Keratinocyte (primary cell): ENCODE measurements at regions not wholly inside any gene's neighbourhood (a gene's known extent, or its start where the extent isn't known, plus 50 kb on each side); places are given as distances from the start of the nearest gene placed in this dataset.

Experiments
- DNase-seq: peaks from one replicate; pipeline ENCODE4 v3.0.0-alpha.2; 2011; ENCODE audit warnings: low read depth, missing footprints, low spot score
- FAIRE-seq: peaks from 2 replicates; lab custom pipeline; 2011; peaks lifted over from hg19 to GRCh38; lab: Jason Lieb, UNC
- H2AFZ ChIP-seq: 2 replicates; pipeline ENCODE4 v1.6.0; 2012; ENCODE audit warnings: low read length, control low read depth, inconsistent platforms; ENCODE audit not compliant: control insufficient read depth
- H3K27ac ChIP-seq: 2 replicates; pipeline ENCODE4 v1.5.1; 2011; ENCODE audit warnings: low read length; ENCODE audit not compliant: control insufficient read depth, insufficient read depth
- H3K27me3 ChIP-seq: 3 replicates; pipeline ENCODE4 v1.6.0; 2011; ENCODE audit warnings: low read length; ENCODE audit not compliant: control insufficient read depth, insufficient read depth; ENCODE audit errors: extremely low read depth
- H3K36me3 ChIP-seq, 2 experiments: 2 replicates in 1 of 2; 3 replicates in 1 of 2; pipeline ENCODE4 v1.5.1; 2011; ENCODE audit warnings: low read length in 2 of 2, mild to moderate bottlenecking in 1 of 2; ENCODE audit not compliant: control insufficient read depth in 2 of 2, insufficient read depth in 2 of 2; ENCODE audit errors: extremely low read depth in 1 of 2
- H3K4me1 ChIP-seq: 3 replicates; pipeline ENCODE4 v1.5.1; 2011; ENCODE audit warnings: low read length; ENCODE audit not compliant: control insufficient read depth, insufficient read depth; ENCODE audit errors: extremely low read depth
- H3K4me2 ChIP-seq: 3 replicates; pipeline ENCODE4 v1.6.0; 2011; ENCODE audit warnings: low read depth, low read length; ENCODE audit not compliant: control insufficient read depth, insufficient read depth; ENCODE audit errors: extremely low read depth
- H3K4me3 ChIP-seq, 3 experiments: fragments of 200-600 bp in 1 of 3; sonication (generic) in 1 of 3; 2 replicates in 2 of 3; 3 replicates in 1 of 3; pipeline ENCODE4 v1.5.1; 2011 to 2016; ENCODE audit warnings: low read length in 3 of 3, mild to moderate bottlenecking in 3 of 3, control low read depth in 2 of 3, inconsistent platforms in 1 of 3, low read depth in 1 of 3, mixed read lengths in 1 of 3, mixed run types in 1 of 3, moderate library complexity in 1 of 3; ENCODE audit not compliant: control insufficient read depth in 2 of 3, insufficient read depth in 2 of 3; ENCODE audit errors: extremely low read depth in 1 of 3
- H3K79me2 ChIP-seq: 2 replicates; pipeline ENCODE4 v1.6.0; 2012; ENCODE audit warnings: low read length; ENCODE audit not compliant: control insufficient read depth, insufficient read depth
- H3K9ac ChIP-seq: 3 replicates; pipeline ENCODE4 v1.6.0; 2011; ENCODE audit warnings: low read length; ENCODE audit not compliant: control insufficient read depth, insufficient read depth; ENCODE audit errors: extremely low read depth
- H3K9me1 ChIP-seq: 3 replicates; pipeline ENCODE4 v1.6.0; 2011; ENCODE audit warnings: low read length; ENCODE audit not compliant: control insufficient read depth, insufficient read depth; ENCODE audit errors: extremely low read depth
- H3K9me3 ChIP-seq: 2 replicates; pipeline ENCODE4 v1.5.1; 2012; ENCODE audit warnings: low read depth, low read length; ENCODE audit not compliant: control insufficient read depth
- H4K20me1 ChIP-seq: 3 replicates; pipeline ENCODE4 v1.6.0; 2011; ENCODE audit warnings: low read length; ENCODE audit not compliant: control insufficient read depth, insufficient read depth; ENCODE audit errors: extremely low read depth
- EZH2 ChIP-seq: IDR thresholded peaks from one replicate; pipeline ENCODE4 v1.6.1; 2012; ENCODE audit warnings: inconsistent platforms, mild to moderate bottlenecking, low read length, moderate library complexity
- dilution Hi-C: fragments of 300-500 bp; cut with MboI; formaldehyde crosslinking; loops from one replicate; pipeline ENCODE4 v1.7.0; 2020; ENCODE audit warnings: low sequenced_read_pairs; ENCODE audit not compliant: extremely low pct_ligation_motif_present
- TF ChIP-seq, protein P1 (sequence below), 3 experiments: IDR thresholded peaks in 1 of 3; conservative IDR thresholded peaks in 1 of 3; optimal IDR thresholded peaks in 1 of 3; 2 replicates in 2 of 3; 3 replicates in 1 of 3; pipeline versions ENCODE3 to v1.5.1; 2011; ENCODE audit warnings: low read length in 3 of 3, mild to moderate bottlenecking in 3 of 3, moderate library complexity in 2 of 3, control low read depth in 1 of 3, inconsistent platforms in 1 of 3; ENCODE audit not compliant: insufficient read depth in 2 of 3; ENCODE audit errors: extremely low read depth in 1 of 3

DNA sequence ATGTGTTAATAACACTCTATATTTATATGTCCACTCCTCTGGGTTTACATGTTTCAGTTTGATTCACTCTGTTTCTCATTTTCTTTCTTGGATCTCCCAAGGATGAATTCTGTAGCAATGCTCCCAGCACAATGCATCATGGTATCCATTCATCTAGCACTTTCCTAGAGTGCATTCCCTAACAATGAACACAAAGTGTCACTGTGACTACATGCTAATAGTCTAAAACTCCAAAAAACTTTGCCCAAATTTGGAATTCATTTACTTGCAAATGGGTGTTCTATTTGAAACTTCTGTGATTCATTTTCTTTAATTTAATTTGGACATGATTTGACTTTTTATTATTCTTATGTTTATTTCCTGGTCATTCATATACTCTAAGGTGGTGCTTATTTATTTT lies 286.3 kb downstream of the POU4F1 start:
- H2AFZ ChIP-seq = no peak overlapping the region
- H3K9ac ChIP-seq = no peak overlapping the region
- H3K4me2 ChIP-seq = no peak overlapping the region
- DNase-seq (no peak), FAIRE-seq (no peak)
- no peak overlapping the region for H3K27ac ChIP-seq
- no peaks in the 10 kb centered on the region for H3K79me2 ChIP-seq
- no peaks in the 10 kb centered on the region for H4K20me1 ChIP-seq
- no peaks in the 10 kb centered on the region for H3K27me3 ChIP-seq
- no peaks in the 10 kb centered on the region for H3K36me3 ChIP-seq
- no peaks in the 10 kb centered on the region for H3K4me1 ChIP-seq
- H3K9me3 ChIP-seq = no peaks in the 10 kb centered on the region
- TF ChIP-seq, protein P1, sequence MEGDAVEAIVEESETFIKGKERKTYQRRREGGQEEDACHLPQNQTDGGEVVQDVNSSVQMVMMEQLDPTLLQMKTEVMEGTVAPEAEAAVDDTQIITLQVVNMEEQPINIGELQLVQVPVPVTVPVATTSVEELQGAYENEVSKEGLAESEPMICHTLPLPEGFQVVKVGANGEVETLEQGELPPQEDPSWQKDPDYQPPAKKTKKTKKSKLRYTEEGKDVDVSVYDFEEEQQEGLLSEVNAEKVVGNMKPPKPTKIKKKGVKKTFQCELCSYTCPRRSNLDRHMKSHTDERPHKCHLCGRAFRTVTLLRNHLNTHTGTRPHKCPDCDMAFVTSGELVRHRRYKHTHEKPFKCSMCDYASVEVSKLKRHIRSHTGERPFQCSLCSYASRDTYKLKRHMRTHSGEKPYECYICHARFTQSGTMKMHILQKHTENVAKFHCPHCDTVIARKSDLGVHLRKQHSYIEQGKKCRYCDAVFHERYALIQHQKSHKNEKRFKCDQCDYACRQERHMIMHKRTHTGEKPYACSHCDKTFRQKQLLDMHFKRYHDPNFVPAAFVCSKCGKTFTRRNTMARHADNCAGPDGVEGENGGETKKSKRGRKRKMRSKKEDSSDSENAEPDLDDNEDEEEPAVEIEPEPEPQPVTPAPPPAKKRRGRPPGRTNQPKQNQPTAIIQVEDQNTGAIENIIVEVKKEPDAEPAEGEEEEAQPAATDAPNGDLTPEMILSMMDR (optimal IDR thresholded peaks at IDR 0.05 in 1 of 3, IDR thresholded peaks at IDR 0.05 in 1 of 3, conservative IDR thresholded peaks at IDR 0.05 in 1 of 3; ENCODE audit: extremely low read depth in 1 of 3, insufficient read depth in 2 of 3, low read length in 3 of 3) = no peak
- dilution Hi-C loops = no loop called here
- no peak overlapping the region for H3K4me3 ChIP-seq
- H3K9me1 ChIP-seq = no peaks in the 10 kb centered on the region

GRCh38 chr13:78309497-78310180 lies 293.7 kb downstream of the POU4F1 start:
- Histone ChIP-seq H4K20me1 (no peaks in the 10 kb centered on the region), H3K4me1 (no peaks in the 10 kb centered on the region), H3K27me3 (no peaks in the 10 kb centered on the region), H3K9me3 (no peaks in the 10 kb centered on the region), H3K79me2 (no peaks in the 10 kb centered on the region), H3K9ac (no peak overlapping the region), H3K9me1 (no peaks in the 10 kb centered on the region), H3K4me2 (no peak overlapping the region), H3K27ac (no peak overlapping the region), H3K36me3 (no peaks in the 10 kb centered on the region), H3K4me3 (no peak overlapping the region), H2AFZ (no peak overlapping the region)
- dilution Hi-C loops = no loop called here
- DNase-seq (no peak), FAIRE-seq (no peak)
- TF ChIP-seq, protein P1 (optimal IDR thresholded peaks at IDR 0.05 in 1 of 3, IDR thresholded peaks at IDR 0.05 in 1 of 3, conservative IDR thresholded peaks at IDR 0.05 in 1 of 3; ENCODE audit: extremely low read depth in 1 of 3, insufficient read depth in 2 of 3, low read length in 3 of 3) = no peak
- no peak for TF ChIP-seq EZH2
